ENCODE measurements at regions not wholly inside any gene's neighbourhood (a gene's known extent, or its start where the extent isn't known, plus 50 kb on each side); places are given as distances from the start of the nearest gene placed in this dataset.

- TF ChIP-seq CEBPB (IDR thresholded peaks at IDR 0.05) (no peak), YY1 (IDR thresholded peaks at IDR 0.05; ENCODE audit: low read depth) (no peak), REST (IDR thresholded peaks at IDR 0.05; ENCODE audit: low read depth) (no peak), EGR1 (IDR thresholded peaks at IDR 0.05) (no peak), TAF1 (IDR thresholded peaks at IDR 0.05; ENCODE audit: low read depth) (no peak), MAX (IDR thresholded peaks at IDR 0.05) (no peak), CREB1 (IDR thresholded peaks at IDR 0.05; ENCODE audit: low read depth) (no peak), EP300 (IDR thresholded peaks at IDR 0.05; ENCODE audit: borderline replicate concordance) (no peak)
- TF ChIP-seq, protein P1, sequence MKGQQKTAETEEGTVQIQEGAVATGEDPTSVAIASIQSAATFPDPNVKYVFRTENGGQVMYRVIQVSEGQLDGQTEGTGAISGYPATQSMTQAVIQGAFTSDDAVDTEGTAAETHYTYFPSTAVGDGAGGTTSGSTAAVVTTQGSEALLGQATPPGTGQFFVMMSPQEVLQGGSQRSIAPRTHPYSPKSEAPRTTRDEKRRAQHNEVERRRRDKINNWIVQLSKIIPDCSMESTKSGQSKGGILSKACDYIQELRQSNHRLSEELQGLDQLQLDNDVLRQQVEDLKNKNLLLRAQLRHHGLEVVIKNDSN (IDR thresholded peaks at IDR 0.05), result no peak
These were observed 248.6 kb downstream of the RPLP1 start for GRCh38 chr15:69701198-69701597.

All from Ishikawa (cell line).